GM19351 (cell line): ENCODE measurements at regions not wholly inside any gene's neighbourhood (a gene's known extent, or its start where the extent isn't known, plus 50 kb on each side); places are given as distances from the start of the nearest gene placed in this dataset.
A peak's percentile ranks its signal among the peaks of the same experiment; 100 is the strongest.
"Not testable (repeated sequence)": the region's sequence is repeated elsewhere in the genome, so short reads cannot be mapped to it uniquely, and the experiment has no call there.

Experiments used
- ATAC-seq: cut with Tn5 transposase; IDR thresholded peaks from one replicate; pipeline ENCODE4 v1.9.1; 2021; ENCODE audit warnings: mild to moderate bottlenecking, moderate library complexity; ENCODE audit not compliant: unreplicated experiment

- no peak for ATAC-seq
Measured at GRCh38 chr5:111948092-111948841, 191.3 kb upstream of the NREP start.

GRCh38 chr5:111946556-111946955 lies 189.6 kb upstream of the NREP start:
- no peak for ATAC-seq

DNA sequence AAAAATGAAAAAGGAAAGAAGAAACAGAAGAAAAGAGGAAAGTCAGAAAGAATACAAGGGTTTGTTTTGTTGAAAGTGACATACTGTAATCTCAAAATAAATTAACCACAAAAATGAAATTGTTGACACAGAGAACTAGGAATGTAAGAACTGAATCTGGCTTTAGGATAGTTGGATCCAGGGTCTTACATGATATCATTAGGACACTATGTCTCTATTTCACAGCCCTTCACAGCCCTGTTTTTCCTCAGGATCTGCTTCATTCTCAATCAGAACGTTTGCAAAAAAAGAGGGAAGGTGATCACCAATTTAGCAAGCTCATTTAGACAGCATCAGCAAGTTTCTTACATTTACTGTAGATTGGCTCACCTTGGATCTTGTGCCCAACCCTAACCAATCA lies 188.5 kb upstream of the NREP start:
- no peak for ATAC-seq

GRCh38 chr5:111942661-111943401 lies 185.8 kb upstream of the NREP start:
- peak; percentile 54 for ATAC-seq

- ATAC-seq, result no peak
Measured at GRCh38 chr5:111942201-111942600, 185.2 kb upstream of the NREP start.

DNA sequence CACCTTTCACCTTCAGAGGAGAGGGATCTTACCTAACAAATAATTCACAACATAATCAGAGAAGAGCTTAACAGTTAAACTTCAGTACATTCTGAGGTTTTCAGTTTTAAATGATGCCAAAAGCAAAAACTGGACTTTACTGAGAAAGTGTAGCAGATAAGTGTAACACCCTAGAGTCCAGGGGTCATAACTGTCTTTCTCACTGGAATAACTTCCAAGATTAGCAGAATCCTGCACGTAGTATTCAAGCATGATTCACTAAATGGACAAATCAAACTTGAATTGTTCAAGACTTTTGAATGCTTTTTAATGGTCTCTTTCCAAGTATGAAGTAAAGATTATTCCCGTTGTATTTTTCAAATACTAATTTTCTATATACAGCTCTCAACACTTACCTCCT lies 180.1 kb upstream of the NREP start:
- no peak for ATAC-seq

GRCh38 chr5:111935835-111936234 lies 178.8 kb upstream of the NREP start:
- no peak for ATAC-seq

GRCh38 chr5:111935009-111935408 lies 178.0 kb upstream of the NREP start:
- no peak for ATAC-seq

DNA sequence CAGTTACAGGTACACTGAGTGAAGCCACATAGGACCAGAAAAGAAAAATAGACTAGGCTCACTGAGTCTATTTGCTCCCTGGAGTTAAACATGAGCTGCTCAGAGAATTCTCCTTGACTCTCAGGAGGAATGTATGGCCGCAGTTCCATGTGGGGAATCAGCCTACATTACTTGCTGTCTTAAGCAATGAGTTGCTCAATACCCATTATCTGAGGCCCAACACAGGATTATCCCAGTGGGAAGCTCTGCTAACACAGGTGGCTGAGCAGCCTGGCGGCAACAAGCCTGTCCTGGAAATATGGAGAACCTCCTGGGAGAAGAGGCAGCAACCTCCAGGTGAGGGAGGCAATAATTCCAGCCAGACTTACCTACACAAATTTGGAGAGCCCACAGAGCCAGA lies 177.5 kb upstream of the NREP start:
- no peak for ATAC-seq

DNA sequence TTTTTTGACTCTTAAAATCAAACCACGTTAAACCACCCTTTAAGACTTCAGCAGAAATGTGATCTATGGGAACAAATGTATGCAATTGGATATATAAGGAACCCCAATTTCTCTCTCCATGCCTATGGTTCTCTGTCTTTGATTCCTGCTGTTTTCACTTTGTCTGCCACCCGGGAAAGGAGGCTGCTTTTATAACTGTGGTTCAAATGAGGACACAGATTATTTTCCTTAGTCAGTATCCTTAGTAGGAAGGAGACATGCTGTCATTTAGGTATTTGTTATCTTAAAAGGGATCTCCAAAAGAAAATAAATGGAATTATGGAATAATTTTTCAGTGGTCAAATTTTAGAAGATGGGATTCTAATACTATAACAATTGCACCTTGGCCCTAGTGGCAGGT lies 176.1 kb upstream of the NREP start:
- no peak for ATAC-seq

GRCh38 chr5:111932628-111933027 lies 175.6 kb upstream of the NREP start:
- ATAC-seq, result no peak

GRCh38 chr5:111932199-111932598 lies 175.2 kb upstream of the NREP start:
- ATAC-seq, result no peak

- no peak for ATAC-seq
Measured at GRCh38 chr5:111931655-111932054, 174.7 kb upstream of the NREP start.

DNA sequence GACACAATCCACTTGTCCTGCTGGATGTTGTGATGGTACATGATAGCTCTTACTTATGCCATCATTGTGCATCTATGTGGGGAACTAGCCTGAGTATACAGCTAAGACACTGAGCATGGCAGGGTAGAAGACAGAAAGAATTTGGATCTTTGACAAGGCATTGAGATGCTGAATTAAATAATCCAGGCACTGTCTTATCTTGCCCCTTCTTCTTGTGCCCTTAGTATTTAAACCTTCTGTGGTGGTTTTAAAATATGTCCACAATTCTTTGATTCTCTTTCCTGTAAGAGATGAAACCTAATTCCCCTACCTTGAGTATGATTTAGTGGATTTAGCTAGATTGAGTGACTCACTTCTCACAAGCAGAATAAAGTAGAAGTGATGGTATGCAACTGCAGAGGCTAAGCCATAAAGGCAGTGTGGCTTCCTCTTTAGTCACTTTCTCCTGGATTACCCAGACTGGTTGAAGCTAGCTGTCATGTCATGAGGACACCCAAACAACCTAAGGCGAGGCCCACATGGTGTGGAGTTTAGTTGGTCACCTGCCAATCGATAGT lies 174.0 kb upstream of the NREP start:
- no peak for ATAC-seq

DNA sequence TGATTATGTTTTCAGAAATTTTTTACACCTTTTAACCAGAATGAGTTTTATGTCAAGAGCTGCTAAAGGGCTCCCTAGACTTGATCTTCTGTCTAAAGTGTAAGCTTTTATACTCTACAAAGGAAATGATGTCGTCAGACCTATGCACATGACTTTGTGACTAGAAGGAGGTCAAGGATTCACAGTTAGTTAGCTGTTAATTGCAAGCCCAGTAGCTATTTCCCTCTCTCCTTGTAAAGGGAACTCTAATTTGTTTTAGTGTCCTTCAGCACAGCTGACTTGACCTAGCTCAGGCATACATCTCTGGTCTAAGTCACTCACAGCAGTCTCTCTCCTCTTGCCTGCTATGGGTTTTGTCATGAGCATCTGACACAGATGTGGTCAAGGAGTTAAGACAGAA lies 173.5 kb upstream of the NREP start:
- no peak for ATAC-seq

GRCh38 chr5:111929867-111930266 lies 172.9 kb upstream of the NREP start:
- no peak for ATAC-seq

- ATAC-seq, result no peak
Measured at GRCh38 chr5:111929261-111929660, 172.3 kb upstream of the NREP start.

- ATAC-seq, result no peak
Measured at GRCh38 chr5:111928511-111928910, 171.5 kb upstream of the NREP start.

GRCh38 chr5:111927191-111927590 lies 170.2 kb upstream of the NREP start:
- no peak for ATAC-seq

DNA sequence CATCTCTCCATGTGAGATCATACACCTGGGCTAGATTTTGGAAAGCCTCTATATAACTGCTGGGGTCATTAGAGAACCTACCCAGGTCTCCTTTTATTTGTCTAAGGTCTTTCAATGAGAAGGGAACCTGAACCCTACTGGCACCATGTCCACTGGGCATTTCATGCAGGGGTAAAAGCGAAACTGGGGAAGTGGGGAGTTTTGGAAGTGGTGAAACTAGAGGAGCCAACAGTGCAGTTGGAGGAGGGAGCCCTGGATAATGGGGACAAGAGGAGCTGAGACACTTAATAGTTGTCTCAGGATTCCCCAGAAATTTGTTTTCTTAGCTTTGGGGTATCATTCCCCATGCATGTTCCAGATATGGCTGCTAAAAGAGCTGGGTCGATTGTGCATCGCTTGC lies 169.0 kb upstream of the NREP start:
- ATAC-seq, result no peak

GRCh38 chr5:111922344-111922743 lies 165.3 kb upstream of the NREP start:
- ATAC-seq, result no peak

DNA sequence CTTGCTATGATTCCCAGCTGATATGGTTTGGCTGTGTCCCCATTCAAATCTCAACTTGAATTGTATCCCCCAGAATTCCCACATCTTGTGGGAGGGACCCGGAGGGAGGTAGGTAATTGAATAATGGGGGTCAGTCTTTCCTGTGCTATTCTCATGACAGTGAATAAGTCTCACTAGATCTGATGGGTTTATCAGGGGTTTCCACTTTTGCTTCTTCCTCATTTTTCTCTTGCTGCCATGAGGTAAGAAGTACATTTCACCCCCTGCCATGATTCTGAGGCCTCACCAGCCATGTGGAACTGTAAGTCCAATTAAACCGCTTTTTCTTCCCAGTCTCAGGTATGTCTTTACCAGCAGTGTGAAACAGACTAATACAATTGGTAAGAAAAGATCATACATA lies 164.7 kb upstream of the NREP start:
- not testable (repeated sequence) for ATAC-seq
